Left hindlimb (tissue), 1 donor: ENCODE measurements at regions not wholly inside any gene's neighbourhood (a gene's known extent, or its start where the extent isn't known, plus 50 kb on each side); places are given as distances from the start of the nearest gene placed in this dataset.
"Not testable (repeated sequence)": the region's sequence is repeated elsewhere in the genome, so short reads cannot be mapped to it uniquely, and the experiment has no call there.

Experiments
- DNase-seq: peaks from one replicate; pipeline ENCODE4 v3.0.0-alpha.2; 2018

DNA sequence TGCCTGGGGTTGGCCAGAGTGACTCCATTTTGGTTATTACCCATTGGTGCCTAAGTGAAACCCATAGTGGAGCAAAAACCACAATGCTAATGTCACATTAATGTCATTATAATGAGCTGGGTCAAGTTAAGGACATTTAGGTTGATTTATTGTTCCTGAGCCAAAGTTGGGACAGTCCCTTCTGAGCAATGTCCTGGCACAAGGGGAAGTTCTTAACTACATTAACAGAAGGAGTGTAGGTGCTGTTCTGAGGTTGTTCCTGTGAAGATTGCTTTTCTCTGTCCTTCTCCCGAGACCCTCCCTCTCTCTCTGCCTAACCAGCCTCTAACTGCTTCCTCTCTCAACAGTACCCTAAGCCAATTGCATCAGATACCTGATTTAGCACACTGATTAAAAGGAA, 1956.8 kb upstream of the PCDH10 start:
- DNase-seq, result no peak

DNA sequence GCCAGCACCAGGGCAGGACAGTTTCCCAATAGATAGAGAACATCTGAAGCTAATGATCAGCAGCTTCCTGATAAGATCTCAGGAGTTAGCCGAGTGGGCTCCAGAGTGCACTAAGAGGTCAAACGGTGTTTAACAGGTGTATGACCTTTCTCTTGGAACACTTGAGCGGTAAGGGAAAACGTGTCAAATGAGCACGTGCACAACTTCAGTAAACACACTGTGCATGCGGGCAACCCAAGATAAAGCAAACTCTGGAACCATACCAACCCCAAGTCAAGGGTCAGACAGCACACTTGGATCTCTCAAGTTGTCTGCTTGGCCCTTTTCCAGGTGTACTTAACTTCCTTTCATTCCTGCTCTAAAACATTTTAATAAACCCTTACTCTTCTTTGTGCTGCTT, 1941.5 kb upstream of the PCDH10 start:
- no peak for DNase-seq

DNA sequence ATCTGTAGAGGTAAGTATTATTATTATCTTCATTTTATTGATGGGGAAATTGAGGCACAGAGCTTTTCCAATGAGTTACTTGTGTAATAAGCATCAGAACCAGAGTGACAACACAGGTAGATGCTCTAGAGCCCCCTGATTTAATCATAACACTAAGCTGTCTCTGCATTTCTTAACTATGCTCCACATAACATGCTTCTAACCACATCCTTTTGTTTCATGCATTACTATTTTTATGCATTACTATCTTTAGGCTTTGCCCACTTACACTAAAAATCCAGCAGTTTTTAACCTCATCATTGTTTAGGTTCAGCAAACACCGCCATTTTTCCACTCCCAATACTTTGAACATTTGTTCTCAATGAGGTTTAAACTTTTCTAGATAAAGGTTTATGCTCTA, 1900.8 kb upstream of the PCDH10 start:
- no peak for DNase-seq

DNA sequence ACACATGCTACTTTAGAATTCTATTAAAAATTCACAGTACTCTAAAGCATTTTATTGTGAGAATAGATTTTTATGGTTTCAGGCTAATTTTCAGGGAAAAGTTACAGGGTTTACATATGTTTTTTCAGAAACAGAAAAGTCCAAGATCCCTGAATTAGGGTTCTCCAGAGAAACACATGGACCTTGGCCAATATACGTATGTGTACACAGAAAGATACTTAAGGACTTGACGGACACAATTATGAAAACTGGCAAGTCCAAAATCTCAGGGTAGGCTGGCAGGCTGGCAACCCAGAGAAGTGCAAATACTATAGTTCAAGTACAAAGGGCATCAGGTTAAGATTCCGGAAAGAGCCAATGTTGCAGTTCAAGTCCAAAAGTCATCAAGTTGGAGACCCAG, 1897.8 kb upstream of the PCDH10 start:
- DNase-seq, result no peak

DNA sequence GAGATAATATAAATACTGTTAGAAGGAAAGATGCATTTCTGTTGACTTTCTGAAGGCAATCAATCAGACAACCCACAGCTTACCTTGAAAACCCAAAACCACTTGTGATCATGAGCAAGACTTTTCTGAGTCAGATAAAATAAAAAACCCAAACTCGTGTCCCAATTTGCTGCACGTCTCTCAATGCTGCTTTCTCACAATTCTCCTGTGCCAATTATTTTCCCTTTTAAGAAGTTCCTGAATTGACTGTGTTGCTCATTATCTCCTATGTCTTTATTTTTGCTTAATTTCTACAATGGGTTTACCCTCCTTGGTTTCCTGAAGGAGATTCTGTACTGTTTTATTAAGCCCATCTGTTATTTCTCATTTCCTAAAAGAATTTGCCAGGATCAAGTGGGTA, 1891.9 kb upstream of the PCDH10 start:
- no peak for DNase-seq

DNA sequence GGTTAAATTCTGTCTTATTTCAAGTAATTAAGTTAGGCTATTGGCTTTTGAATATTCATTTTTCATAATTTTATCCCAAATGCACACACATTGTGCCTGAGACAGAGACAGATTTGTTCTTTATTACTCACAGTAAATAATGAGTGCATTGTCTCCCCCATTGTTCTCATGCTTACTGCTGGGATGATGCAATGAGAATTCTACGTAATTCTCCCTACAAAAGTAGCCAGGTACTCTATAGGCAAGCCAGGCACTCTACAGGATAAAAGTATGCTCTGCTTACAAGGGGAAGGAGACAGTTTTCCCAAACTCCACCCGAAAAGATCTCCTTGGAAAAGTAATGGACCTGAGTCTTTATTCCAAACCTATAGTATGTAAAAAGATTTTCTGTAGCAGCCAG, 1890.7 kb upstream of the PCDH10 start:
- no peak for DNase-seq

DNA sequence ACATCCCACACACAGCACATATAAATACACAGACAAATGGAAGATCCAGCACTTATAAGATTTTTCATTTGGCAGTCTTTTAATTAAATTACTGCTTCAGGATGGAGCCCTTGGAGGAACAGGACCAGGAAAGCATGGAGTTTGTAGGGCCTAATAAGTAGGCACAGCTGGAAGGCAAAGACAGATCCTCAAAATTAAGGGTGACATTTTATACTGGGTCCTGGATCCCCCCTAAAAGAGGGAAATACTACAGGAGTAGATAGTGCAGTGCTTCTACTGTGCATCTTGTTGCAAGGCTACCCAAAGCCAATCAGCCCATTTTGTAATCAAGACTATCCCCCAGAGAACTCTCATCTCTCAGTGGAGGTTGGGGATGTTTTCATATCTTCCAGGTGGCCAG, 1860.7 kb upstream of the PCDH10 start:
- no peak for DNase-seq

DNA sequence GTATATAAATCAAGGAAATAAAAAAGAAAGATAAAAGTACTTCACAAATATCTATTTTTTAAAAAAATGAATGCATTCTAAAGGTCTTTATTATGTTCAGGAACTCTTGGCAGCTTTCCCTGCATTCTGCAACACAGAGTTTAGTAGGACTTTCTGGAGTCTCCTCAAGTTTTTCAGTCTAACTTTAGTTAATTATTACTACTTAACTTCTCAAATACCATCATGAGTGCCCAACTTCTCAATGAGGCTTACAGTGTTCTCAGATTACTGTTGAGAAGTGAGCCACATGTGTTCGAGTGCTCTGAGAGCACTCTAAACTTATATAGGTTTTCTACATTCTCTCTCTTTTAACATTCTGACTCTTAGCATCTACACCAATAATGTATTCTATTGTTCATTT, 1852.9 kb upstream of the PCDH10 start:
- DNase-seq, result no peak

DNA sequence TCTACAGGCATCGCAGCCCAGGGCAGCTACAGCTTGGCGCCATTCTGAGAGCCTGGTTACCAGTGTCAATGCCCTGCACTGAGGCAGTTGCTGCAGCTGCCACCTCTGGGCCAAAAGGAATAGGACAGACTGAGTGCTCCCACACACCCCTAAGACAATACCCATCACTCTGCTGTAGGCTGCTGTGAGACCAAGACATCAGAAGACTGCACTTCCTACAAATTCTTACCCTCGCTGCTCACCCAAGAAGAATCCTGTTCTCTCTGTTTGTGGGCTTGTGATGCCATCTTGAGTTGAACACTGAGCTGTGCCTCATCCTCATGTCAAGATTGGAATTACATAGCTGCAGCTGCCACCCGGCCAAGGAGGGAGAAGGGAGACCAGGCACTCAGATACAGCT, 1847.0 kb upstream of the PCDH10 start:
- no peak for DNase-seq

DNA sequence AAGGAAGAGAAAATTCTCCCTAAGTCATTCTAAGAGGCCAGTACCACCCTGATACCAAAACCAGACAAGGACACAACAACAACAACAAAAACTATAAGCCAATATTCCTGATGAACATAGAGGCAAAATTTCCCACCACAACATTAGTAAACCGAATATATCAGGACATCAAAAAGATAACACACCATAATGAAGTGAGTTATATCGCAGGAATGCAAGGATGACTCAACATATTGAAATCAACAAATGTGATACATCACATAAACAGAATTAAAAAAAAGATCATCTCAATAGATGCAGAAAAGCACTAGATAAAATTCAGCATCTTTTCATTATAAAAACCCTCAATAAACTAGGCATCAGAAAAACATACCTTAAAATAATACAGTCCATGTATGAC, 1844.4 kb upstream of the PCDH10 start:
- DNase-seq, result no peak

DNA sequence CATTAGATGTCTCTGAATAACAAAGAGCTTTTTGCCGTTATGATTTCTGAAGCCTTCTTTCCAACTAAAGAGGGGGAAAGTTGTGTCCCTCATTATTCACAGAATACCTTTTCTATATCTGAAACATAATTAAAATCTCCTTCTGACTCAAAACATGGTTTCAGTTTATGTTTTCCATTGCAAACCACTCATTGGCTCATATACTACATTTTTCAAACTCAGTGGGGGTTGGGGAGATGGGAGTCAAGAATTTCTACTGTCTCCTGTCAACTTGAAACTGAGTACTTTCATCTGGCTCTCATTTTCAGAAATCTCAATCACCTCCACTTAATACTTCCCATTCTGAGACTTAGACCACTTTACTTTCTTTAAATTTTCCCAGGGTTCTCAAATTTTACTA, 1839.5 kb upstream of the PCDH10 start:
- no peak for DNase-seq

DNA sequence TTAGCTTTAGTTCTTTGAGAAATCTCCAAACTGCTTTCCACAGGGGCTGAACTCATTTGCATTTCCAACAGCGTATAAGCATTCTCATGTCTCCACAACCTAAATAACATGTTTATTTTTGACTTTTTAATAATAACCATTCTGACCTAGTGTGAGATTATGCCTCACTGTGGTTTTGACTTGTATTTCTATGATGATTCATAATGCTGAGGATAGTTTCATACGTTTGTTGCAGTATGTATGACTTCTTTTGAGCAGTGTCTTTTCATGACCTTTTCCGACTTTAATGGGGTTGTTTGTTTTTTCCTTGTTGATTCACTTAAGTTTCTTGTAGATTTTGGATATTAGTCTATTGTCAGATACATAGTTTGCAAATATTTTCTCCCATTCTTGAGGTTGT, 1833.0 kb upstream of the PCDH10 start:
- no peak for DNase-seq

DNA sequence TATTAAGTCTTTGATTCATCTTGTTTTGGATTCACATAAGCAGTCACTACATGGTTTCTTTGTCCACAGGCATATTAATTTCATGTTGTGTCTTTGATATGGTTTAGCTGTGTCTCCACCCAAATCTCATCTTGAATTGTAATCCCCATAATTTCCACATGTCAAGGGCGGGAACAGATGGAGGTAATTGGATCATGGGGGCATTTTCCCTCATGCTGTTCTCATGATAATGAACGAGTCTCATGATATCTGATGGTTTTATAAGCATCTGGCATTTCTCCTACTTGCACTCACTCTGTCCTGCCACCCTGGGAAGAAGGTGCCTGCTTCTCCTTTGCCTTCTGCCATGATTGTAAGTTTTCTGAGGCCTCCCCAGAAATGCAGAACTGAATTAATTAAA, 1811.2 kb upstream of the PCDH10 start:
- no peak for DNase-seq

DNA sequence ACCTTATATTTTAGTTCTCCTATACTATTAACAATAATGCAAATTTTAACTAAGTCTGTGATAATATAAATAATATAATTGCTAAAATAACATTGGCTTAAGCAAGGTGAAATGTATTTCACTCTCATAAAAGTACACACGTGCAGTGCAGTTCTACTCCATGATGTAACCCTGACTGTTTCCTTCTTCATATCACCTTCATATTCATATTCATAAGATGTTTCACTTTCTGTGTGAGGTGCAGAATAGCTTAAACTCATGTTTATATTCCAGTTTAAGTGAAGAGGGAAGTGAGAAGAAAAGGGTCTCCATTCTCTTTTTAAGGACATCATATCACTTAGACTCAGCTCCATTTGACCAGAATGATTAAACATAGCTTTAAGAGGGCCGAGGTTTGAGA, 1810.0 kb upstream of the PCDH10 start:
- no peak for DNase-seq

DNA sequence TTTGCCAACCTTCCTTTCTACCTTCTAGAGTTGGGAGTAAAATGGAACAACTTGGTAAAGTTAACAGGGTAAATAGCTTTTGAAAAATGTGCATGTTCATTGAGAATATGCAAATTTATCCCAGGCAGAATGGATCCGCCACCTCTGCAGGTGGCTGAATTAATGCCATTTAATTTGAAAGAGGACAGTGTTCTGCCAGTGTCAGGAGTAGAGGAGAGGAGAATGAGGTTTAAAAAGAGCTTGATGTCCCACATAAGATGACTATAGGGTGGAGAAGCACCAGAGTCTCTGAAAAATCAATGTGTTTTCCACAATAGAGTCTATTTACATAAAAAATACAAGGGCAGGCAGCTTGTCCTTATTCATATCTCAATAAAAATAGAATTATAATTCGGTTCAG, 1804.3 kb upstream of the PCDH10 start:
- no peak for DNase-seq

DNA sequence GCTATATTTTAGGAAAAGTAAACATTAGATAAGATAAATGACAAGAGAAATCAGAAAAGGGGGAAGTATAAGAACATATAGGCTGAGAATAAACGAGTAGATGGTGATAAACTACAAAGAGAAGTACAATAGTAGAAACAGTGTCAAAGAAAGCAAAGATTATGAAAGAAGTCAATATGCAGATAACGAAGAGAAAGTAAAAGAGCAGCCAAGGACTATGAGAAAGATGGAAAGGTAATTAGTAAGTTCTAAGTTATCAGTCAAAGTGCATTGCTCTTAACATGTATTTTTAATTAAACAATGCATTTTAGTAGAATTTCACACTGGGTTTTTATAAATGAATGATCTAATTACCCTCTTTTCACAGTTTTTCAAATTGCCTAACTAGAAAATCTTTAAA, 1801.3 kb upstream of the PCDH10 start:
- DNase-seq, result no peak

DNA sequence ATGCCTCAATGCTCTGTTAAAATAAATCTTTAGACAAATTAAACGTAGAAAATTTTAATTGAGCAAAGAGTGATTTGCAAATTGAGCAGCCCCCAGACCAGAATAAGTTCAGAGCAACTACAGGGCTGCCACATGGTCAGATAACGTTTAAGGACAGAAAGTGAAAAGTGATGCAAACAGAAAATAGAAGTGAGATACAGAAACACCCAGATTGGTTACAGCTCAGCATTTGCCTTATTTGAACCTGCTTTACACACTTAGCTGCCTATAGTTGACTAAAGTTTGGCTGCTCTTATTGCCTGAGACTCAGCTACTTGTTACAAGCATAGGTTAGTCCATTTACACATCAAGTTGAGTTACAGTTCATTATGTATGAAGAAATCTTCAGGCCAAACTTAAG, 1800.8 kb upstream of the PCDH10 start:
- DNase-seq, result no peak

DNA sequence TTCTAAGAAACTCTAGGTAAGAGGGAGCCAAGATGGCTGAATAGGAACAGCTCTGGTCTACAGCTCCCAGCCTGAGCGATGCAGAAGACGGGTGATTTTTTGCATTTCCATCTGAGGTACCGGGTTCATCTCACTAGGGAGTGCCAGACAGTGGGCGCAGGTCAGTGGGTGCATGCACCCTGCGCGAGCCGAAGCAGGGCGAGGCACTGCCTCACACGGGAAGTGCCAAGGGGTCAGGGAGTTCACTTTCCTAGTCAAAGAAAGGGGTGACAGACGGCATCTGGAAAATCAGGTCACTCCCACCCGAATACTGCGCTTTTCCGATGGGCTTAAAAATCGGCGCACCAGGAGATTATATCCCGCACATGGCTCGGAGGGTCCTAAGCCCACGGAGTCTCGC, 1796.7 kb upstream of the PCDH10 start:
- not testable (repeated sequence) for DNase-seq

DNA sequence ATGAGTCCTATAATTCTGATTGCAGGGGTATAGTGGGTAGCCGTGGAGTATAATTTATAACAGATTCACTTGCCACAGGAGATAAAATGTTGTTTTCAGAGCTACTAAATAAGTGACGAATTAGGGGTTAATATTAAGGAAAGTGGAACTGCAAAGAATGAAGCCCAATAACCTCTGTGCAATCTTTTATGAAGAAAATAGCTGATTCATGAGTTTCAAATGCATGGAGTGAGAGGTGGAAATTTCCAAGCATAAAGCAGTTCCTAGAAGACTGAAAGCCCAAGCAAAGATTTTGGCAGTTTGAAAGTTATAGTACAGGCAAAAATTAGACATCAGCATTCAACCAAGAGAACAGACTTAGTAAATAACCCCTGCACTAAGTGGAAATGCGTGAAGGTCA, 1782.4 kb upstream of the PCDH10 start:
- no peak for DNase-seq

DNA sequence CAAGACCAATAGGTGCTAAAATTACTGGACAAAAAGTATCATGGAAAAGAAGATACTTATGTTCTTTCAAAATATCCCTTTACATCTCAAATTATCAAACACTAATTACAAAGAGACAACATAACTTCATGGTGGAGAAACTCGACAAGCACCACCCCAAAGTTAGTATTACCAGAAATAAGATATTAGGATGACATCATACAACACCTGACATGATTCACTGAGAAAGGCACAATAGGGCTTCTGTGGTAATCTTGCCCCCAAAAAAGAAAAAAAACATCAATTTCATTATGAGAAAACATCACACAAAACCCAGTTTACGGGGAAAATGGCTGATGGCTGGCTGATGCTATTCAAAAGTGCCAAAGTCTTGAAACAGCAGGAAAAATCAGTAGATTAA, 1781.7 kb upstream of the PCDH10 start:
- no peak for DNase-seq

DNA sequence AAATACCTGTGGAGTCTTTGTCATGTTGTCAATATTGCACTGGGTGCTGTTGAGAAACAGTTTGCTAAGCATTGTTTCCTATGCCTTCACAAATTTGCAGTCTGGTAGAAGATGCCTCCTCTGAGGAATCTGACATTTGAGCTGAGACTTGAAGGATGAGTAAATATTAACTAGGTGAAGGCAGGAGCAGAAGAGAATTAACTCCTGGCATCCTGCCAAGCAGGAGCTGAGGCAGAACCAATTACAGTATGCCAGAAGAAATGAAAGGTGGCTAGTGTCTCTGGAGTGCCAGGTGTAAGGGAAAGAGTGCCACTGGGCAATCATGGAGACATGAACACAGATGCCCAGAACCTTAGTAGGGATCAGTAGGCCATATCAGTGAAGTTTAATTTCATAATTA, 1778.2 kb upstream of the PCDH10 start:
- no peak for DNase-seq

DNA sequence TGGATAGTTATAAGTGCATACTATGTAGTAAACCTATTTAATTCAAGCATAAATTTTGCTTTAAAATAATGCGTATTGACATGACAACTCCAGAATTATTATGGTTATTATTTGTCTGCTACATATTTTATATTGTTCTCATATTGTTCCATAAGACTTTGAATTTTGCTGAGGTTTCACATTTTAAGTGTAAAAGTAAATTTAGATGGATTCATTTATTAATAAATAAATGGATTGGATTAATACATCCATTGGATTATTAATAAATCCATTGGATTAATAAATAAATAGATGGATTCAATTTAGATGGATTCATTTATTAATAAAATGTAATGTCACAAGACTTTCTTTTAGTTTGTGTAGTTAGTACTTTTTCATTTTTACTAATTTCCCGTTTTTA, 1768.0 kb upstream of the PCDH10 start:
- DNase-seq, result no peak

DNA sequence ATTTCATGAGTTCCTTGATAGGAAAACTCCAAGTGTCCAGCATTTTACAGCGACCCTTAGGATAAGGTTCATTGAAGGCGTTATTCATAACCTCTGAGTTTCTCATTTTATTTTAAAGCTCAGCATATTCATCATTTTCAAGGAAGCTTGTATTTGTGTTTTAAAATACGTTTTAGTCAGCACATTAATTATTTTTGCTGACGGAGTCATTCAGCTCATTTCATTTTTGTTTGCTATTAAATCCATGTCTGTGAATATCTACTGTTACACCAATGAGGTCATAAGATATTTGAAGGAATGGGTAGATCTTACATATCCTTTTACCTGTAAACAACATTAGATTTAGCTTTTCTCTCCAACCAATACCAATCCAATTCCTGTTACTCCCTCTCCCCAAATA, 1766.3 kb upstream of the PCDH10 start:
- DNase-seq, result no peak

DNA sequence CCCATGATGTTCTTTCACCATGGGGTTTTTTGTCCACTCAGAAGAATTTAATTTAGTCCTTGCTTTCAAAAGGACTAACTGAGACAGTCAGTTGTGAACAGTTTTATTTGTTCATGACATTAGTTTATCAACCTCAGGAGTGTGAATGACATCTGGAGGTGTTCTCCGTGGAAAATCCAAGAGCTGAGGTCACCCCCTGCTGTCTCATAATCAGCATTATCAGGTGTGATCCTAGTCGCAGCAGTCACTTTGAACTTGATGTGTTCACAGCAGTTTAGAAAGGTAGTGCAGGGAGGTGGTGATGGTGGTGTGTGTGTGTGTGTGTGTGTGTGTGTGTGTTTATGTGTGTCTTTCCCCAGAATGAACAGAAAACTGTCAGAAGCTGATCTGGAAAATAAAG, 1760.8 kb upstream of the PCDH10 start:
- DNase-seq, result no peak

DNA sequence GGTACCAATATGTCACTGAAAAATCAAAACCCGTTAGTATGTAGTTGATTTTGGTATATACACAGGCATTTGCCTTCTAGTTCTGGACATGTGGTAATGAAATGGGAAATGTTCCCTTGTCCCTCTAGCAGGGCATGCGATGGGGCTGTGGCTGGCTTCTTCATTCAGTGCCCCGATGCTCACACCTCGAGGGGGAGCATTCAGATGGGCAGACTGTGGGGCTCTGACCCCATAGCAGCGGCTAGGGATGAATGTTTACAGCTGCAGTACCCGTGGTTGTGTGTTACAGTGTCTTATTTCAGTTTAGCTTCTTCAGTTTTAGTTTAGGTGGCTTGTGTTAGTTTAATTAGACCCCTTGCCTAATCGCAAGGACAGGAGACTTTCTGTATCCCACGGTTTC, 1741.0 kb upstream of the PCDH10 start:
- no peak for DNase-seq

DNA sequence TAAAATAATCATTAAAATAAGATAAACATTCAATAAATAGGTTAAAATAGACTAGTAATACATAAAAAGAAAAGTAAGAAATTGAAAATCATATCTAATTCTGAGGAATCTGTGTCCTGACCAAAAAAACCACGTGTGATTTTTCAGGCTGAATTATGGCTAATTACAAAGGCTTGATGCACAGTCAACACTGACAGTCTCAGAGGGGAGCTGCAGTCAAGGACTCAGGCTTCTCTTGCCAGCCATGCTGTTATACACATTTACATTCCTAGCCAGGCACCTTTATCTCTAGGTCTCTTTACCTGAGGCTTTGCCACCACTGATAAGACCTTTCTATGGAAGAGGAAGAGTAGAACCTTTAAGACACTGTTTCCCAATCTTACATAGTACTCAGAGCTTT, 1737.7 kb upstream of the PCDH10 start:
- DNase-seq, result no peak

DNA sequence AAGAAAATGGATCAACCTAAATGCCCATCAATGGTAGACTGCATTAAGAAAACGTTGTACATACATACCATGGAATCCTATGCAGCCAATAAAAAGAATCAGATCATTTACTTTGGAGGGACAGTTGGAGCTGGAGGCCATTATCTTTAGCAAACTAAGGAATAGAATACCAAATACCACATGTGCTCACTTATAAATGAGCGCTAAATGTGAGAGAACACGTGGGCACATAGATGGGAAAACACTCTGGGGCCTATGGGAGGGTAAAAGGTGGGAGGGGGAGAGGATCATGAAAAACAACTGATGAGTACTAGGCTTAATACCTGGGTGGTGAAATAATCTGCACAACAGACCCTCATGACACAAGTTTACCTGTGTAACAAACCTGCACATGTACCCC, 1729.9 kb upstream of the PCDH10 start:
- DNase-seq, result no peak
